COR-L47 (cell line): ENCODE measurements at regions not wholly inside any gene's neighbourhood (a gene's known extent, or its start where the extent isn't known, plus 50 kb on each side); places are given as distances from the start of the nearest gene placed in this dataset.

ENCODE experiments used
- DNase-seq: peaks from one replicate; lab custom pipeline; 2025; lab: John Stamatoyannopoulos, UW

- no peak for DNase-seq
These were observed 177.0 kb upstream of the TNFAIP3 start for GRCh38 chr6:137690034-137690433.

- DNase-seq: no peak
These were observed 176.3 kb upstream of the TNFAIP3 start for GRCh38 chr6:137690721-137691120.

- DNase-seq: no peak
These were observed 174.8 kb upstream of the TNFAIP3 start for GRCh38 chr6:137692308-137692707.

GRCh38 chr6:137692806-137693205 lies 174.3 kb upstream of the TNFAIP3 start:
- DNase-seq: no peak

- no peak for DNase-seq
These were observed 173.3 kb upstream of the TNFAIP3 start for GRCh38 chr6:137693711-137694110.

- DNase-seq: no peak
These were observed 170.3 kb upstream of the TNFAIP3 start for GRCh38 chr6:137696765-137697164.

- no peak for DNase-seq
These were observed 169.7 kb upstream of the TNFAIP3 start for GRCh38 chr6:137697267-137697938.

GRCh38 chr6:137698636-137699030 lies 168.4 kb upstream of the TNFAIP3 start:
- no peak for DNase-seq

- no peak for DNase-seq
These were observed 167.9 kb upstream of the TNFAIP3 start for GRCh38 chr6:137699031-137699683.

GRCh38 chr6:137700161-137700560 lies 166.9 kb upstream of the TNFAIP3 start:
- DNase-seq: no peak

GRCh38 chr6:137700751-137701477 lies 166.1 kb upstream of the TNFAIP3 start:
- no peak for DNase-seq

GRCh38 chr6:137701942-137702341 lies 165.1 kb upstream of the TNFAIP3 start:
- no peak for DNase-seq

GRCh38 chr6:137702791-137703424 lies 164.2 kb upstream of the TNFAIP3 start:
- no peak for DNase-seq

GRCh38 chr6:137704802-137705159 lies 162.3 kb upstream of the TNFAIP3 start:
- no peak for DNase-seq

GRCh38 chr6:137705160-137706082 lies 161.6 kb upstream of the TNFAIP3 start:
- DNase-seq: no peak

- DNase-seq: no peak
These were observed 160.8 kb upstream of the TNFAIP3 start for GRCh38 chr6:137706083-137706750.

- no peak for DNase-seq
These were observed 159.9 kb upstream of the TNFAIP3 start for GRCh38 chr6:137707038-137707589.

GRCh38 chr6:137707590-137708360 lies 159.3 kb upstream of the TNFAIP3 start:
- peak; percentile 5 for DNase-seq

- no peak for DNase-seq
These were observed 158.6 kb upstream of the TNFAIP3 start for GRCh38 chr6:137708481-137708880.
